Keratinocyte (primary cell): ENCODE measurements at regions not wholly inside any gene's neighbourhood (a gene's known extent, or its start where the extent isn't known, plus 50 kb on each side); places are given as distances from the start of the nearest gene placed in this dataset.

Experiments used
- DNase-seq: peaks from one replicate; pipeline ENCODE4 v3.0.0-alpha.2; 2011; ENCODE audit warnings: low read depth, missing footprints, low spot score
- FAIRE-seq: peaks from 2 replicates; lab custom pipeline; 2011; peaks lifted over from hg19 to GRCh38; lab: Jason Lieb, UNC
- H2AFZ ChIP-seq: 2 replicates; pipeline ENCODE4 v1.6.0; 2012; ENCODE audit warnings: low read length, control low read depth, inconsistent platforms; ENCODE audit not compliant: control insufficient read depth
- H3K27ac ChIP-seq: 2 replicates; pipeline ENCODE4 v1.5.1; 2011; ENCODE audit warnings: low read length; ENCODE audit not compliant: control insufficient read depth, insufficient read depth
- H3K27me3 ChIP-seq: 3 replicates; pipeline ENCODE4 v1.6.0; 2011; ENCODE audit warnings: low read length; ENCODE audit not compliant: control insufficient read depth, insufficient read depth; ENCODE audit errors: extremely low read depth
- H3K36me3 ChIP-seq, 2 experiments: 2 replicates in 1 of 2; 3 replicates in 1 of 2; pipeline ENCODE4 v1.5.1; 2011; ENCODE audit warnings: low read length in 2 of 2, mild to moderate bottlenecking in 1 of 2; ENCODE audit not compliant: control insufficient read depth in 2 of 2, insufficient read depth in 2 of 2; ENCODE audit errors: extremely low read depth in 1 of 2
- H3K4me1 ChIP-seq: 3 replicates; pipeline ENCODE4 v1.5.1; 2011; ENCODE audit warnings: low read length; ENCODE audit not compliant: control insufficient read depth, insufficient read depth; ENCODE audit errors: extremely low read depth
- H3K4me2 ChIP-seq: 3 replicates; pipeline ENCODE4 v1.6.0; 2011; ENCODE audit warnings: low read depth, low read length; ENCODE audit not compliant: control insufficient read depth, insufficient read depth; ENCODE audit errors: extremely low read depth
- H3K4me3 ChIP-seq, 3 experiments: fragments of 200-600 bp in 1 of 3; sonication (generic) in 1 of 3; 2 replicates in 2 of 3; 3 replicates in 1 of 3; pipeline ENCODE4 v1.5.1; 2011 to 2016; ENCODE audit warnings: low read length in 3 of 3, mild to moderate bottlenecking in 3 of 3, control low read depth in 2 of 3, inconsistent platforms in 1 of 3, low read depth in 1 of 3, mixed read lengths in 1 of 3, mixed run types in 1 of 3, moderate library complexity in 1 of 3; ENCODE audit not compliant: control insufficient read depth in 2 of 3, insufficient read depth in 2 of 3; ENCODE audit errors: extremely low read depth in 1 of 3
- H3K79me2 ChIP-seq: 2 replicates; pipeline ENCODE4 v1.6.0; 2012; ENCODE audit warnings: low read length; ENCODE audit not compliant: control insufficient read depth, insufficient read depth
- H3K9ac ChIP-seq: 3 replicates; pipeline ENCODE4 v1.6.0; 2011; ENCODE audit warnings: low read length; ENCODE audit not compliant: control insufficient read depth, insufficient read depth; ENCODE audit errors: extremely low read depth
- H3K9me1 ChIP-seq: 3 replicates; pipeline ENCODE4 v1.6.0; 2011; ENCODE audit warnings: low read length; ENCODE audit not compliant: control insufficient read depth, insufficient read depth; ENCODE audit errors: extremely low read depth
- H3K9me3 ChIP-seq: 2 replicates; pipeline ENCODE4 v1.5.1; 2012; ENCODE audit warnings: low read depth, low read length; ENCODE audit not compliant: control insufficient read depth
- H4K20me1 ChIP-seq: 3 replicates; pipeline ENCODE4 v1.6.0; 2011; ENCODE audit warnings: low read length; ENCODE audit not compliant: control insufficient read depth, insufficient read depth; ENCODE audit errors: extremely low read depth
- CTCF ChIP-seq, 3 experiments: IDR thresholded peaks in 1 of 3; conservative IDR thresholded peaks in 1 of 3; optimal IDR thresholded peaks in 1 of 3; 2 replicates in 2 of 3; 3 replicates in 1 of 3; pipeline versions ENCODE3 to v1.5.1; 2011; ENCODE audit warnings: low read length in 3 of 3, mild to moderate bottlenecking in 3 of 3, moderate library complexity in 2 of 3, control low read depth in 1 of 3, inconsistent platforms in 1 of 3; ENCODE audit not compliant: insufficient read depth in 2 of 3; ENCODE audit errors: extremely low read depth in 1 of 3
- EZH2 ChIP-seq: IDR thresholded peaks from one replicate; pipeline ENCODE4 v1.6.1; 2012; ENCODE audit warnings: inconsistent platforms, mild to moderate bottlenecking, low read length, moderate library complexity
- dilution Hi-C: fragments of 300-500 bp; cut with MboI; formaldehyde crosslinking; loops from one replicate; pipeline ENCODE4 v1.7.0; 2020; ENCODE audit warnings: low sequenced_read_pairs; ENCODE audit not compliant: extremely low pct_ligation_motif_present

- TF ChIP-seq EZH2, result no peak
- TF ChIP-seq CTCF (optimal IDR thresholded peaks at IDR 0.05 in 1 of 3, IDR thresholded peaks at IDR 0.05 in 1 of 3, conservative IDR thresholded peaks at IDR 0.05 in 1 of 3; ENCODE audit: extremely low read depth in 1 of 3, insufficient read depth in 2 of 3, low read length in 3 of 3), result no peak
- dilution Hi-C loops, result no loop called here
These were observed 51.2 kb upstream of the GPR31 start for GRCh38 chr6:167208819-167209576.

GRCh38 chr6:167209577-167209975 lies 51.8 kb upstream of the GPR31 start:
- Histone ChIP-seq H3K27me3 (peaks cover 4% of the 10 kb centered on the region), H3K9me3 (no peaks in the 10 kb centered on the region), H4K20me1 (no peaks in the 10 kb centered on the region), H3K27ac (no peak overlapping the region), H2AFZ (no peak overlapping the region), H3K4me1 (no peaks in the 10 kb centered on the region), H3K4me2 (no peak overlapping the region), H3K4me3 (no peak overlapping the region), H3K9me1 (no peaks in the 10 kb centered on the region), H3K79me2 (no peaks in the 10 kb centered on the region), H3K36me3 (no peaks in the 10 kb centered on the region), H3K9ac (no peak overlapping the region)
- DNase-seq, result no peak
- TF ChIP-seq CTCF (optimal IDR thresholded peaks at IDR 0.05 in 1 of 3, IDR thresholded peaks at IDR 0.05 in 1 of 3, conservative IDR thresholded peaks at IDR 0.05 in 1 of 3; ENCODE audit: extremely low read depth in 1 of 3, insufficient read depth in 2 of 3, low read length in 3 of 3), result no peak
- no peak for TF ChIP-seq EZH2
- FAIRE-seq, result no peak
- dilution Hi-C loops, result no loop called here

More at GRCh38 chr6:167208819-167209576, 51.2 kb upstream of the GPR31 start:
- H3K9ac ChIP-seq, result no peak overlapping the region
- no peak overlapping the region for H3K27ac ChIP-seq
- H2AFZ ChIP-seq, result no peak overlapping the region
- FAIRE-seq, result no peak
- H3K79me2 ChIP-seq, result no peaks in the 10 kb centered on the region
- no peaks in the 10 kb centered on the region for H3K9me3 ChIP-seq
- H3K9me1 ChIP-seq, result no peaks in the 10 kb centered on the region
- no peaks in the 10 kb centered on the region for H3K36me3 ChIP-seq
- H3K4me2 ChIP-seq, result no peak overlapping the region
- no peak for DNase-seq
- H4K20me1 ChIP-seq, result no peaks in the 10 kb centered on the region
- peaks cover 4% of the 10 kb centered on the region for H3K27me3 ChIP-seq
- H3K4me3 ChIP-seq, result no peak overlapping the region
- no peaks in the 10 kb centered on the region for H3K4me1 ChIP-seq
